Activated CD4-positive, alpha-beta T cell treated with anti-CD3 and anti-CD28 coated beads, Interleukin-2, amount 10 ng/mL, durations not matched to agents 24 days and 14 days (primary cell): ENCODE measurements at regions not wholly inside any gene's neighbourhood (a gene's known extent, or its start where the extent isn't known, plus 50 kb on each side); places are given as distances from the start of the nearest gene placed in this dataset.

Experiments
- DNase-seq: peaks from one replicate; pipeline ENCODE4 v3.0.0; 2022
- H3K27ac Mint-ChIP-seq: one replicate; pipeline ENCODE4 v1.8.0; 2022; ENCODE audit warnings: mild to moderate bottlenecking, mixed read lengths
- H3K27me3 Mint-ChIP-seq: one replicate; pipeline ENCODE4 v1.8.0; 2022; ENCODE audit warnings: mixed read lengths
- H3K36me3 Mint-ChIP-seq: one replicate; pipeline ENCODE4 v1.8.0; 2022; ENCODE audit warnings: low read depth, mild to moderate bottlenecking, mixed read lengths
- H3K4me1 Mint-ChIP-seq: one replicate; pipeline ENCODE4 v1.8.0; 2021; ENCODE audit warnings: mixed read lengths
- H3K4me3 Mint-ChIP-seq: one replicate; pipeline ENCODE4 v1.8.0; 2022; ENCODE audit warnings: mild to moderate bottlenecking, moderate library complexity, mixed read lengths
- H3K9me3 Mint-ChIP-seq: one replicate; pipeline ENCODE4 v1.8.0; 2021; ENCODE audit warnings: mixed read lengths
- intact Hi-C: fragments of 100-400 bp; cut with micrococcal nuclease; formaldehyde crosslinking; loops from one replicate; pipeline ENCODE4 v1.15.1; 2023

DNA sequence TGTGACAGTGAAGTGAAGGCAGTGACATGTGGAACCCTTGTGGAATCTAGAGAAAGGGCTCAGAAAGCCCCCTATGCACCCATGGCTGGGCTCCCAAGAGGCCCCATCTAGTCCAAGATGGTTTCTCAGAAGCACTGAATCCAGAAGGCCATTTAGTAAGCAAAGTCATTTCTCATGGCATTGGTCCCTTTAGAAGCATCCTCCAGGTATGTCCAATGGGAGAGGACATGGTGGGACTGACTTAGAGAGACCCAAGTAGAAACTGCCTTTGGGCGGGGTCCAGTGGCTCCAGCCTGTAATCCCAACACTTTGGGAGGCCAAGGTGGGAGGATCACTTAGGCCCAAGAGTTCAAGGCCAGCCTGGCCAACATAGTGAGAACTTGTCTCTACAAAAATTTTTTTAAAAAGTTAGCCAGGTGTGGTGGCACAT lies 72.5 kb upstream of the RMDN2 start:
- H3K4me1 Mint-ChIP-seq, result peaks cover 5% of the 10 kb centered on the region
- H3K9me3 Mint-ChIP-seq, result peaks cover 5% of the 10 kb centered on the region
- intact Hi-C loops, result no loop called here
- H3K27ac Mint-ChIP-seq, result no peak overlapping the region
- peaks cover 5% of the 10 kb centered on the region for H3K27me3 Mint-ChIP-seq
- no peak overlapping the region for H3K4me3 Mint-ChIP-seq
- no peak for DNase-seq
- H3K36me3 Mint-ChIP-seq, result no peaks in the 10 kb centered on the region

DNA sequence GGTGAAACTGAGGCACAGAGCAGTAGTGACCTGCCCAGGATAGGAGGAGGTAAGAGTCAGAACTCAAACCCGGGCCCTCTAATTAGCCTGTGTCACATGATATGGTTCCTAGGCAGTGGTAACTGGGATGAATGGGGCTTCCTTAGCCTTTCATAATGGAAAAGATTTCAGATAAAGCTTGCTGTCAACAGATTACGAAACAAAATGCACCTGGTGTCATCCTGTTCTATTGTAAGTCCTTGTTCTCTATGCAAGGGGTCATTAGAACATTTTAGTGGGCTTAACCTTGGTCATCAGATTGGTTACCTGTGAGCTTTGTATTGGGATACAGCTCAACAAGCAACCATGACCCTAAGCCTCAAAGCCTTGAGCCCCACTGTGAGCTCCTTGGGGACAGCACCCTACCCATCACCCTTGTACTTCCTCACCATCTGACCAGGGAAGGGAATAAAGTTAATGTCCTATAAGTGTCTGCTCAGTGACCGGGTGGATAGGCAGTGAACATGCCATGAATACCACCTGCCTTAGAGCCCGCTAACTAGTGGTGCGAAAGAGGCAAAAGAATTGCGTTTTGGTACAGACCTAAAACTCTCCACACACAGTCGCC lies 70.3 kb upstream of the RMDN2 start:
- H3K4me3 Mint-ChIP-seq, result no peak overlapping the region
- peaks cover 5% of the 10 kb centered on the region for H3K4me1 Mint-ChIP-seq
- no peak overlapping the region for H3K27ac Mint-ChIP-seq
- H3K9me3 Mint-ChIP-seq, result peaks cover 5% of the 10 kb centered on the region
- intact Hi-C loops, result no loop called here
- H3K36me3 Mint-ChIP-seq, result no peaks in the 10 kb centered on the region
- DNase-seq, result no peak
- H3K27me3 Mint-ChIP-seq, result peaks cover 7% of the 10 kb centered on the region

DNA sequence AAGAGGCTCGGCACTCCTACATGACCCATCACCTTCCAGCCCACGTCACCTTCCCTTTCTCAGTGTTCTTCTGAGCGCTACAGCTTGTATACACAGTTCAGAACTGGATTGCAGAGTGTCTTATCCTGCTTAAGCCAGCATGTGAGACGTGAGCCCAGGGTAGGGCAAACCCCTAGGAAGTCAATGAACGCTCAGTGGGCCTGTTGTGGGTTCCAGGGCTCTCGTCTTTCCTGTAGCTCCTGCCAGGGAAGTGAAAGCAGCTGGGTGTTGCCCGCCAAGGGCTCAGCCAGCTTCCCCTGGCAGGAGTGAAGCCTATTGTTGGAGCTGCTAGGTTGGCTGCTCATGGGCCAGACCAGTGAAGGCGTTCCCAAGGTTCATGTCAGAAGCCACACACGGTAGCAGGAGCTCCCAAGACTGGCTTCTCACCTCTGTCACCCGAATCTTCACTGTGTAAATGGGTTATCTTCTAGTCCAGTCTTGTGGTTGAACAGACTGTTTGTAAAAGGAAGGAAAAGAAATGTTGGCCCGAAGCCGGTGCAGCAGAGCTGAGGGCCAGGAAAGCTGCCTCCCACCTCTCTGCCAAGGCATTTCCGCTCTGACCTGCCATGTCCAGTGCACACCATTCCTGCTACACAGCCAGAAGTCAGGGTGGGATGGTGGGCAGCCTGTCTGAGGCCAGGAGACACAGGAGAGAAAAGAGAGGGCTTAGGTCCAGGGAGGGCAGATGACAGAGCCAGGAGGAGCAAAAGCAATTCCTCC lies 69.6 kb upstream of the RMDN2 start:
- Mint-ChIP-seq H3K4me3 (no peak overlapping the region), H3K27ac (no peak overlapping the region), H3K4me1 (peaks cover 4% of the 10 kb centered on the region), H3K27me3 (peaks cover 10% of the 10 kb centered on the region), H3K9me3 (peaks cover under 1% of the 10 kb centered on the region), H3K36me3 (no peaks in the 10 kb centered on the region)
- intact Hi-C loops, result no loop called here
- DNase-seq, result no peak

DNA sequence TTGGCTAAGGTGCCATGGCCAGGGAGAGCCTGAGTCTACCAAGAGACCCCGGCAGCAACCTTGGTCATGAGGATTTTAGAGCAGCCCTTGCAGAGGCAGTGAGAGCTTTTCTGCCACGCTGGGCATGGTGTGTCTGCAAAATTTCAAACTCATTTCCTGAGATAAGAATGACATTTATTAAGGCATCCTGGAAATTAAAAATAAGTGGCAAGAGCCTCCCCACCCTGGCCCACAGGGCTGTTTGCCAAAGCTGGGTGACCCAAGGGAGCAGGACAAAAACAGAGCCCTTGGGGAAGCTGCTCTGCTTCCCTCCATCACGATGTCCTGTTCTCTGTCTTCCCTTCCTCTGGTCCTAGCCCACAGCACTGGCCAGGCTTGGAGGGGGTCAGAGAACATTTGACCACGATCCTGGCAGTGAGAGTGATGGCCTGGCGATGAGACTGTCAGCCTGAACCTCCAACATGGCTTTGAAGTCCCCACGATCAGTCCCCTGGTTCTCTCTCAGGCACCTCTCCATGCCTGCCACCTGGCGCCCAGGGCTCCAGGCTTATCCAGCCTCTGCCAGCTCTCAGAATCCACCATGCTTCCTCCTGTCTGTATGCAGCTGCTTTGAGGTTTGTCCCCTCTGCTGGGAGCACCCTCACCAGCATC lies 68.9 kb upstream of the RMDN2 start:
- Mint-ChIP-seq H3K27ac (no peak overlapping the region), H3K4me3 (no peak overlapping the region), H3K27me3 (peaks cover 11% of the 10 kb centered on the region), H3K9me3 (no peaks in the 10 kb centered on the region), H3K36me3 (no peaks in the 10 kb centered on the region), H3K4me1 (peaks cover 4% of the 10 kb centered on the region)
- no peak for DNase-seq
- intact Hi-C loops, result no loop called here

DNA sequence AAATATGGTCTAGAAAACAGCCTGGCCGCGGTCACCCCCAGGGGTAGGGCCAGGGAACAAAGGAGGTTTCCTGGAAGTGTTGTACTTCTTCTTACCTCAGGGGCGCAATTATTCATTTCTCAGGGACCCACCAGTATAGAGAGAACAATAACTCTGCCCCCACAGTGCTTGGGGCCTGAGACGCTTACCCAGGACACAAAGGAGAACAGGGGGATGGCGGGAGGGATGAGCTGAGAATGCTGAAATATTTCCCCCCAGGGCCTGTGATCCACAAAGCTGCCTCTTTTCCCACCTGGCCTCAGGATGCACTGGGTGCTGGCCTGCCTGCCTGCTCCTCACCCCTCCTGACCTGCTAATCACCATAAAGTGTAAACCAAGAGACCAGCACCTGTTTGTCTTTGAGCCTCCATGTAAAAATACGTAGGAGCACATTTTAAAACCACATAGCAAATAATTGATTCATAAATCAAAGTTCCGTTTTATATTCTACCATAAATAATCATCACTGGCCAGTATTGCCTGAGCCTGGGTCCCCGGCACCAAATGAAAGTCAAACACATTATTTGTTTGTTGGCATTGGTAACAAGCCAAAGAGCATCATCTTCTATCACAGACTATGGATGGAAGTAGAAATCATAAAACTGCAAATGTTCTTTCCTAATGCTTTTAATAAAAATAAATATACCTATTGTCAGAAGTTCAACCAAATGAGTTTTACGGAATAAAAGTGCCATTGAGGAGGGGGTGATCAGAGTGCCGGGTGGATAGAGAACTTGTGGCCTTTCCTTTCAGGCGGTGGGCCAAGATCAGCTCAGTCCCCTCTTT lies 67.3 kb upstream of the RMDN2 start:
- no peak overlapping the region for H3K4me3 Mint-ChIP-seq
- H3K27ac Mint-ChIP-seq, result no peak overlapping the region
- peaks cover 20% of the 10 kb centered on the region for H3K27me3 Mint-ChIP-seq
- no peak for DNase-seq
- no peaks in the 10 kb centered on the region for H3K4me1 Mint-ChIP-seq
- no peaks in the 10 kb centered on the region for H3K9me3 Mint-ChIP-seq
- intact Hi-C loops, result no loop called here
- no peaks in the 10 kb centered on the region for H3K36me3 Mint-ChIP-seq

DNA sequence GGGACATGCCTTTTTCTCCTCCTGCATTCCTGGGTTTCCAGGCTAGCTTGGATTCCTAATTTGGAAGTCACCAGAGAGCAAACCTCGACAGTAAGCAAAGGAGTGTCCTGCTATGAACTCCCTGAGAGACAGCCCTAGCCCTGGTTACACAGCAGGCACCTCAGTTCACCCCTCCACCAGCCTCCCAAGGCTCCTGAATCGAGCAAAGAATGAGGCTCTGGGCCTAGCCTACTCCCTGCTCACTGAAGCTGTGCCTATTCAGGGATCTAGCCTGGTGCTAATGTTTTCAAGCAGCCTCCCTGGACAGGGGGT lies 66.7 kb upstream of the RMDN2 start:
- no peak overlapping the region for H3K27ac Mint-ChIP-seq
- intact Hi-C loops, result no loop called here
- no peaks in the 10 kb centered on the region for H3K36me3 Mint-ChIP-seq
- H3K4me3 Mint-ChIP-seq, result no peak overlapping the region
- H3K9me3 Mint-ChIP-seq, result no peaks in the 10 kb centered on the region
- peaks cover 26% of the 10 kb centered on the region for H3K27me3 Mint-ChIP-seq
- no peak for DNase-seq
- peaks cover 2% of the 10 kb centered on the region for H3K4me1 Mint-ChIP-seq

DNA sequence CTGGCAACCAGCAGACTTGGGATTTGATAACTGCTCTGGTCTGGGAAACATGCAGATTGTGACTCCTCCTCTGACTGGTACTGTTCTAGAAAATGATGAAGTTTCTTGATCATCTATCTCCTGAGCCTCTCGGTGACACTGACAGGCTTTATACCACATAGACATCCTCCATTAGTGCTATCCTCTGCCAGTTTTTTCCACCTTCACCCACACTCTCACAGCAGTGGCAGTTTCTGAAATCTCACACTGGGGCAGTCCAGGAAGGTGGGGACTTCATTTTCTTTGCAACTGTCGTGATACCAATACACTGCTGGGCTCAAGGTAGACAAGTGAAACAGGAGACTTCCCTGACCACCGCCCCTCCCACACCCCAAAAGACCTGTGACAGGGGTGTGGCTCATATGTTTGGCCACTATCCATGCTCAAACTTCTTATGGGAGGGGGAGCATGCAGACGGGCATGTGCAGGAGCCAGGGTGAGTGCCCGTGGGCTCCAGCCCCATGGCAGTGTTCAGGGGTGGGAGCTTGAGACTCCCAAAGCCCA lies 66.3 kb upstream of the RMDN2 start:
- peaks cover 30% of the 10 kb centered on the region for H3K27me3 Mint-ChIP-seq
- peaks cover 2% of the 10 kb centered on the region for H3K4me1 Mint-ChIP-seq
- H3K27ac Mint-ChIP-seq, result no peak overlapping the region
- H3K9me3 Mint-ChIP-seq, result no peaks in the 10 kb centered on the region
- DNase-seq, result no peak
- no peaks in the 10 kb centered on the region for H3K36me3 Mint-ChIP-seq
- H3K4me3 Mint-ChIP-seq, result no peak overlapping the region
- intact Hi-C loops, result no loop called here

DNA sequence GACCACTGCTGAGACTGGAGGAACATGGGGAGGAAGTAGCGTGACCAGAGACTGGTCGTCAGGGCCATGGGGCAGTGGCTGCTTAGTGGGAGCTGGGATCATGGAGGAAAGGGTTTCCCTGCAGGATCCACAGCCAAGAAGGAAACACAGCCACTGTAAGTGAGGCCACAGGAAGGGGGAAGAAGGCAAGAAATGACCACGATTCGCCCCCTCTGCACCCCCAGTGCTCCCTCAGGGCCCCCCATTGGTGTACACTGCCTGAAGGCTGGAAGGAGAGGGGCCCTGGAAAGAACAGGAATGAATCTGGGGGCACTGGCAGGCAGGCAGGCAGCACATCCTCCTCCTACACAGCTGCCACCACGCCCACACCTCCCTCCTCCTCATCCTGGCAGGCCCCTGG lies 62.5 kb upstream of the RMDN2 start:
- intact Hi-C loops, result no loop called here
- H3K27me3 Mint-ChIP-seq, result peaks cover 32% of the 10 kb centered on the region
- no peak for DNase-seq

DNA sequence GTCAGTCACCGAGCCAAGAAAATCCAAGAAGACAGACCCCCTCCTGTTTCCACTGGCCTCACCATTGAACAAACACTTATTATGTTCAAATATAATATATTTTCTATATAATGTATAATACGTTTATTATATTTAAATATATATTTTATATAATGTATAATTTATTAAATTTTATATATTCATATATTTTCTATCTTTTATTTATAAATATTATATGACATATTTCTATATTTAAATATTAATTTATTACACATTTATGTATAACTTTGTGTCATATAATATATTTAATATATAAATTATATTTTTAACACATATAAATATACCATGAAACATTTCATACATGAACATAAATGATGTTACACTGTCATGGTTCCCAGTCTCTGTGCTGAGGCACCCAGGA lies 60.9 kb upstream of the RMDN2 start:
- Mint-ChIP-seq H3K36me3 (no peaks in the 10 kb centered on the region), H3K4me3 (no peak overlapping the region), H3K4me1 (peaks cover 2% of the 10 kb centered on the region), H3K27me3 (peaks cover 33% of the 10 kb centered on the region), H3K9me3 (peaks cover 3% of the 10 kb centered on the region), H3K27ac (no peak overlapping the region)
- intact Hi-C loops, result no loop called here
- DNase-seq, result no peak

More for the DNA sequence above, 62.5 kb upstream of the RMDN2 start:
- H3K4me3 Mint-ChIP-seq, result no peak overlapping the region
- H3K4me1 Mint-ChIP-seq, result peaks cover 2% of the 10 kb centered on the region
- H3K27ac Mint-ChIP-seq, result no peak overlapping the region
- peaks cover 2% of the 10 kb centered on the region for H3K9me3 Mint-ChIP-seq
- H3K36me3 Mint-ChIP-seq, result no peaks in the 10 kb centered on the region

DNA sequence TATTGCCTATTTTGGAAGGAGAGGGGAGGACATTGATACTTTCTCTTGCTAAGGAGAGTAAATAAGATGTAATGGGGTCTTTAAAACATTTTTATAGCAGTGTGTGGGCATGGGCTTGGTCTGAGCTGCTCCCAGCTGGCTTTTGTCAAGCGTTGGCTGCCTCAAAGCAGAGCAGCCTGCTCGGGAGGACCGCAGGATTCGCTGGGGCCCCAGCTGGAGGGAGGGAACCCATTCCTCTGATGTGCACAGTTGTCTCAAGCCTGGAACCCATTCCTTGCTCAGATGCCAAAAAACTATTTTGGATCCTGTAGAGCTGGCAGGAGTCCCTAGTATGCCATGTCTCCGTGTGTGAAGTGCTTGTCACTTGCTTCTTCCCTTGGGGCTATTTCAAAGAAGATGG lies 59.4 kb upstream of the RMDN2 start:
- DNase-seq, result no peak
- Mint-ChIP-seq H3K4me3 (no peak overlapping the region), H3K9me3 (peaks cover 3% of the 10 kb centered on the region), H3K27me3 (peaks cover 28% of the 10 kb centered on the region), H3K36me3 (no peaks in the 10 kb centered on the region), H3K4me1 (peaks cover 6% of the 10 kb centered on the region), H3K27ac (no peak overlapping the region)
- intact Hi-C loops, result no loop called here

DNA sequence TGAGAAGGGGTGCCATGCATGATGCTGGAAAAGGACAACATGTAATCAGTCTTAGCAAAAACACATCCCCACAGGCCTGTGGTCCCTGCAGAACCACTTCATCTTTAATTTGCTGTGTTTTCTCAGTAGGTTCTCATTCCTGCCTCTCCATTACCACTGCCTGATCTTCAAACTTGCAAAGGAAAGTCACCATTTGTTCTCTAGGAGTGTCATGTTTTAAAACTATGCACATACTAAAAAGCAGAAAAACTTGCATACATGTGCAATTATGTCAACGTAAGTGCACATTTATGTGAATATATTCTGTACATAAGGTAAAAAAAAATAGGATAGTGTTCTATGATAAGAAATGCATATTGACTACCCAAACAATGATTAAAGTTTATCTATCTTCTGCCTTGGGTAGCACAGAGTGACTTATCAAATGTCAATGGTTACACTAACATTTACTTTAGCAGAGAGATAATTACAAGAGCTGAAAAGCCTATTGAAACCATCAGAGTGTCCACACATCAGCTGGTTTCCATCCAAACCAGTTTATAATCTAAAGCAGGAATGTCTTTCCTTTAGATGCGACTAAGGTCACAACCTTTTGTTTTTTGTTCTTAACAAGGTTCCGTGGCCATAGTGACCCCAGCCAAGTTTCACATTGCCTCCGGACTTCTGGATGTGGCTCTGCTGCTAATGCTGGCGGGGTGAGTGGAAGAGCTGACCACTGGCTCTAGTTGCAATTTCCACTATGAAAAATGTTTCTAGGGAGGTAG lies 58.7 kb upstream of the RMDN2 start:
- Mint-ChIP-seq H3K4me1 (peaks cover 13% of the 10 kb centered on the region), H3K4me3 (no peak overlapping the region), H3K27ac (no peak overlapping the region), H3K36me3 (no peaks in the 10 kb centered on the region), H3K9me3 (peaks cover 3% of the 10 kb centered on the region), H3K27me3 (peaks cover 26% of the 10 kb centered on the region)
- intact Hi-C loops, result no loop called here
- DNase-seq, result no peak

DNA sequence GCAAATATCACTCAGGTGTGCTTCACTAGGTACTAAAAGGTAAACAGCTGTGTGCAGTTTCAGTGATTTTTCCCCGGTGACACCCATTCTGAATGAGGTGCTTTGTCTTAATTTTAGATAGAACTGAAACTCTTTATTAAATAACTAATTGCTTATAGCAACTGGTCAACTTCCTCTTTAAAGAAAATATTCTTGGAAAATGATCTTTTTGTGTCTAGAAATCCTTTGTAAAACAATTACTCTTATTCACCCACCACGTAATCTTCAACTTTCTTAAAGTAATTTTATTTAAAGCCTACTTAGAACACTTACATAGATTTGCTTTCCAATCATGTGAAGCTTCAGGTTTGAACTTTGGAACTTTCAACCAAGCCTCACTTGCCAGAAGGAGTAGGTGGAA lies 57.9 kb upstream of the RMDN2 start:
- no peak overlapping the region for H3K4me3 Mint-ChIP-seq
- intact Hi-C loops, result no loop called here
- H3K36me3 Mint-ChIP-seq, result no peaks in the 10 kb centered on the region
- H3K9me3 Mint-ChIP-seq, result peaks cover 3% of the 10 kb centered on the region
- peaks cover 21% of the 10 kb centered on the region for H3K4me1 Mint-ChIP-seq
- DNase-seq, result no peak
- no peak overlapping the region for H3K27ac Mint-ChIP-seq
- peaks cover 20% of the 10 kb centered on the region for H3K27me3 Mint-ChIP-seq

DNA sequence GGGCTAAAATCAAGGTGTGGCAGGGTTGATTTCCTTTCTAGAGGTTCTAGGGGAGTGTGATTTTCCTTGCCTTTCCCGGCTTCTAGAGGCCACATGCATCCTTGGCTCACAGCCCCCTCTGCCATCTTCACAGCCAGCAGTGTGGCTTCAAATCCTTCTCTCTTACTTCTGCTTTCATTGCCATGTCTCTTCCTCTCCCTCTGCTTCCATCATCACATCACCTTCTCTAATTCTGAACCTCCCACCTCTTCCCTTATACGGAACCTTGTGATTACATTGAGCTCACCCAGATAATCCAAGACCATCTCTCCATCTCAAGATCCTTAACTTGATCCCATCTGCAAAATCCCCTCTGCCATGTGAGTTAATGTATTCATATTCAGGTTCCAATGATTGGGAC lies 56.2 kb upstream of the RMDN2 start:
- H3K9me3 Mint-ChIP-seq, result peaks cover 3% of the 10 kb centered on the region
- intact Hi-C loops, result no loop called here
- H3K4me1 Mint-ChIP-seq, result peaks cover 34% of the 10 kb centered on the region
- H3K27ac Mint-ChIP-seq, result no peak overlapping the region
- H3K27me3 Mint-ChIP-seq, result peaks cover 7% of the 10 kb centered on the region
- no peak for DNase-seq
- H3K4me3 Mint-ChIP-seq, result no peak overlapping the region
- H3K36me3 Mint-ChIP-seq, result no peaks in the 10 kb centered on the region
